Peyer's patch (tissue), 4 donors: ENCODE measurements at regions not wholly inside any gene's neighbourhood (a gene's known extent, or its start where the extent isn't known, plus 50 kb on each side); places are given as distances from the start of the nearest gene placed in this dataset.

ENCODE experiments used
- DNase-seq, 3 donors: peaks; one replicate each; pipeline ENCODE4 v3.0.0-alpha.2; 2017 to 2019
- H3K27ac ChIP-seq, 4 donors: fragments of 200-600 bp; sonication (generic); one replicate each; pipeline ENCODE4 v1.5.1; 2016 to 2019
- H3K27me3 ChIP-seq, 2 donors: fragments of 200-600 bp; sonication (generic); one replicate each; pipeline ENCODE4 v1.5.1; 2019
- H3K36me3 ChIP-seq, 3 donors: fragments of 200-600 bp; sonication (generic); one replicate each; pipeline ENCODE4 v1.5.1; 2016 to 2019
- H3K4me1 ChIP-seq, 4 donors: fragments of 200-600 bp; sonication (generic); one replicate each; pipeline ENCODE4 v1.5.1; 2016 to 2019
- H3K4me3 ChIP-seq, 4 donors: fragments of 200-600 bp; sonication (generic); 1 replicate in 3 of 4; 2 replicates in 1 of 4; pipeline ENCODE4 v1.5.1; 2016 to 2019; ENCODE audit warnings: mild to moderate bottlenecking in 1 of 4
- H3K9me3 ChIP-seq, 4 donors: fragments of 200-600 bp; sonication (generic); one replicate each; pipeline ENCODE4 v1.5.1; 2016 to 2019; ENCODE audit warnings: mild to moderate bottlenecking in 1 of 4
- POLR2A ChIP-seq, 2 donors: fragments of 450-650 bp; IDR thresholded peaks; one replicate each; pipeline ENCODE4 v1.5.1; 2017; ENCODE audit warnings: antibody characterized with exemption in 2 of 2, mild to moderate bottlenecking in 2 of 2, moderate library complexity in 2 of 2
- TF ChIP-seq, protein P1 (sequence below), 6 experiments: fragments of 450-650 bp in 4 of 6; fragments of 200-600 bp in 2 of 6; sonication (generic) in 1 of 6; IDR thresholded peaks; one replicate each; pipeline ENCODE4 v1.5.1; 2017 to 2019; ENCODE audit warnings: antibody characterized with exemption in 6 of 6, mild to moderate bottlenecking in 3 of 6, moderate library complexity in 1 of 6

GRCh38 chr17:77438241-77439188 lies 297.7 kb downstream of the SEC14L1 start:
- TF ChIP-seq, protein P1, sequence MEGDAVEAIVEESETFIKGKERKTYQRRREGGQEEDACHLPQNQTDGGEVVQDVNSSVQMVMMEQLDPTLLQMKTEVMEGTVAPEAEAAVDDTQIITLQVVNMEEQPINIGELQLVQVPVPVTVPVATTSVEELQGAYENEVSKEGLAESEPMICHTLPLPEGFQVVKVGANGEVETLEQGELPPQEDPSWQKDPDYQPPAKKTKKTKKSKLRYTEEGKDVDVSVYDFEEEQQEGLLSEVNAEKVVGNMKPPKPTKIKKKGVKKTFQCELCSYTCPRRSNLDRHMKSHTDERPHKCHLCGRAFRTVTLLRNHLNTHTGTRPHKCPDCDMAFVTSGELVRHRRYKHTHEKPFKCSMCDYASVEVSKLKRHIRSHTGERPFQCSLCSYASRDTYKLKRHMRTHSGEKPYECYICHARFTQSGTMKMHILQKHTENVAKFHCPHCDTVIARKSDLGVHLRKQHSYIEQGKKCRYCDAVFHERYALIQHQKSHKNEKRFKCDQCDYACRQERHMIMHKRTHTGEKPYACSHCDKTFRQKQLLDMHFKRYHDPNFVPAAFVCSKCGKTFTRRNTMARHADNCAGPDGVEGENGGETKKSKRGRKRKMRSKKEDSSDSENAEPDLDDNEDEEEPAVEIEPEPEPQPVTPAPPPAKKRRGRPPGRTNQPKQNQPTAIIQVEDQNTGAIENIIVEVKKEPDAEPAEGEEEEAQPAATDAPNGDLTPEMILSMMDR (IDR thresholded peaks at IDR 0.05), result no peak
- no peak for TF ChIP-seq POLR2A (IDR thresholded peaks at IDR 0.05)
- H3K36me3 ChIP-seq, result no peaks in the 10 kb centered on the region
- H3K4me3 ChIP-seq, result no peak overlapping the region
- H3K27ac ChIP-seq, result peak overlapping the region; percentile 64 to 98 (median 82)
- no peaks in the 10 kb centered on the region for H3K27me3 ChIP-seq
- DNase-seq, result no peak
- peaks cover 14 to 97% (median 86%) of the 10 kb centered on the region in 4 donors for H3K4me1 ChIP-seq
- no peaks in the 10 kb centered on the region for H3K9me3 ChIP-seq

DNA sequence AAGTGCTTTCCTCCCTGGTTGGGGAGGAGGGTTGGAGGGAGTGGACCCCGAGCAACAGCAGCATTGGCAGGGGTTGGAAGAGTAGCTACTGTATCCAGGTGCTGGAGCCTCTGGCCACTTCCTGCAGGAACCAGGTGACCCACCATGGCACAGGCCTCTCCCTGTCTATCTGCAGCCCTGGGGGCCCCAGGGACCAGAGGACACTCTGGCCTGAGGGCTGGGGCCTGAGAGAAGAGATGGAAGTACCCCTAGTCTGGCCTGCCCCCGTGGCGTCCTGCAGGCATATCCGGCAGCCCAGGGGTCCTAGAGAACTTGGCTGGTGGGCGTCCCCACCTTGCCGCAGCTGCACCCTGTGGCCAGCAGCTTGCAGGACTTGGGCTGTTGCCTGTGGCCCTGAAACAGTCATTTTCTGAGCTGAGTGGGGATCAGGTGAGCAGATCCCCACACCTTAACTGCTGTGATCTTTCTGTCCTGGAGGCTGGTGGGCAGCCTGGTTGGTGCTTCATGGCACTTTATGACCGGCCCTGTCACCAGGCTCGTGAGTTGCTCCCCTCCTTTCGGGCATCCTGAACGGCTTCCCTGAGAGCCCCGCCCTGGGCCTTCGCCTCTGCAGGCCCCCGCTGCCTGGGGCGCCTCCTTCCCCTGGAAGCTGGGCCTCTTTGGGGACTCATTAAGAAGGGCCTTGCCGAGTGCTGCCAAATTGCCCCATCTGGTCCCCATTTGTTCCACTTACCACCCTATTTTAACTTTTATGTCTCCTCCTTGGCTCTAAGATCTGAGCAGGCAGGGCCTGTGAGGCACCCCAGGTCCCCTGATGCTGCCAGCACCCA lies 298.6 kb downstream of the SEC14L1 start:
- Histone ChIP-seq H3K36me3 (no peaks in the 10 kb centered on the region), H3K27ac (peak overlapping the region; percentile 64 to 98 (median 82)), H3K4me1 (peaks cover 19 to 97% (median 86%) of the 10 kb centered on the region in 4 donors)

GRCh38 chr17:77440560-77440981 lies 299.8 kb downstream of the SEC14L1 start:
- Histone ChIP-seq H3K9me3 (no peaks in the 10 kb centered on the region), H3K4me3 (no peak overlapping the region), H3K27me3 (no peaks in the 10 kb centered on the region), H3K4me1 (peaks cover 20 to 99% (median 84%) of the 10 kb centered on the region in 4 donors), H3K36me3 (no peaks in the 10 kb centered on the region), H3K27ac (peak overlapping the region; percentile 76 to 98 (median 82))
- TF ChIP-seq, protein P1 (IDR thresholded peaks at IDR 0.05), result no peak
- TF ChIP-seq POLR2A (IDR thresholded peaks at IDR 0.05), result no peak
- peak in 2 of 3 donors; percentile 76 to 79 for DNase-seq

More for the DNA sequence above, 298.6 kb downstream of the SEC14L1 start:
- no peaks in the 10 kb centered on the region for H3K27me3 ChIP-seq
- H3K9me3 ChIP-seq, result no peaks in the 10 kb centered on the region
- TF ChIP-seq, protein P1 (IDR thresholded peaks at IDR 0.05), result no peak
- TF ChIP-seq POLR2A (IDR thresholded peaks at IDR 0.05), result no peak
- H3K4me3 ChIP-seq, result no peak overlapping the region
- DNase-seq, result no peak

DNA sequence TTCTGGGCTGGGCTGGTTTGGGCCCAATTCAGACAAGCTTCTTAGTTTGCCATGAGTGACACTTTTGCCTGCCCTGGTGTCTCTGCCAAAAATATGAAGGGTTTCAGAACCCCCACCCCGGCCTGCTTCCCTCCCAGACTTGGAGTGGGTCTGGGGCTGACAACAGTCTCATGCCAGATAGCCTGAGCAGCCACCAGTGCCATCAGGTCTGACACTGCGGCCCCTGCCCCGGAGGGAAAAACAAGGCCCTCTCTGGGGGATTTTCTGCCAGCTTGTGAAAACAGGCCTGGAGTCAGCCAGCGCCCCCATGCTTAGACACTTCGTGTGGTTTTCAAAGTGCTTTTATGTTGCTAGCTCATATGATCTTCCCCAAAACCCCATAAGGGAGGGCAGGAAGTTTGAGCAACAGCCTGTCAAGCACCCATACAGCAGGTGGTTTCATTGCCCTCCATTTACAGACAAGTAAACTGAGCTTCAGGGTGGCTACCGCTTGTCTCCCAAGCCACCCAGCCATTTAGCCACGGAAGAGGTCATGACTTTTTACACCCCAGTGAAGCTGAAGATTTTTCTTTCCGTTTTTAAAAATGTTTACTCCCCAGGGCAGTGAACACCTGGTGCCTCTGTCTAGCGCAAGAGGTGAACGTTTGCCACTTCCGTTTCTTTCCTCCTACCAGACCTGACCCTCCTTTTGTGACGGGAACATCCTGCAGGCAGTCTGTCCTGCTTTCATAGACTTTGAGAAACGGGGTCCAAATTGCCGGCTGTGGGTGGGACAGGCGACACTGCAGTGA lies 300.6 kb downstream of the SEC14L1 start:
- H3K27ac ChIP-seq, result peak overlapping the region; percentile 76 to 98 (median 82)
- H3K4me1 ChIP-seq, result peaks cover 24 to 99% (median 80%) of the 10 kb centered on the region in 4 donors
- peak in 2 of 3 donors; percentile 84 to 90 for DNase-seq
- no peaks in the 10 kb centered on the region for H3K36me3 ChIP-seq
- H3K9me3 ChIP-seq, result no peaks in the 10 kb centered on the region
- H3K4me3 ChIP-seq, result peak overlapping the region in 1 of 4 donors; percentile 13
- no peaks in the 10 kb centered on the region for H3K27me3 ChIP-seq
- TF ChIP-seq, protein P1 (IDR thresholded peaks at IDR 0.05), result no peak
- no peak for TF ChIP-seq POLR2A (IDR thresholded peaks at IDR 0.05)

DNA sequence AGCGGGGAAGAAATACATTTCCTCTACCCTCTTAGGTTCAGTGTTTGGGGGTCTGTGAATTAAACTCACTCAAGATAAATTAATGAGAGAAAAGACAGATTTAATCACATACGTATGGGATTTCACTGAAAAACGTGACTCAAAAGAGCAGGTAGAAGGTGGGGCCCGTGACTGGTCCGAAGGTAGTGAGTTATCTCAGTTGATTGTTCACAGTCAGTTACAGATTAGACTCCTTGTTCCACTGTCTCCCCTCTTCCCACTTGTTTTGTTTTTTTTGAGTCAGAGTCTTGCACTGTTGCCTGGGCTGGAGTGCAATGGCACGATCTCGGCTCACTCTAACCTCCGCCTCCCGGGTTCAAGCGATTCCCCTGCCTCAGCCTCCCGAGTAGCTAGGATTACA lies 301.2 kb downstream of the SEC14L1 start:
- Histone ChIP-seq H3K4me1 (peaks cover 28 to 99% (median 80%) of the 10 kb centered on the region in 4 donors), H3K9me3 (no peaks in the 10 kb centered on the region), H3K4me3 (peak overlapping the region in 1 of 4 donors; percentile 13), H3K27ac (peak overlapping the region; percentile 76 to 98 (median 82)), H3K36me3 (no peaks in the 10 kb centered on the region), H3K27me3 (no peaks in the 10 kb centered on the region)
- DNase-seq, result no peak
- TF ChIP-seq, protein P1 (IDR thresholded peaks at IDR 0.05), result no peak
- TF ChIP-seq POLR2A (IDR thresholded peaks at IDR 0.05), result no peak
